Panc1 (cell line): ENCODE measurements at regions not wholly inside any gene's neighbourhood (a gene's known extent, or its start where the extent isn't known, plus 50 kb on each side); places are given as distances from the start of the nearest gene placed in this dataset.

Experiments used
- CTCF ChIP-seq: fragments of 450-650 bp; IDR thresholded peaks from 2 replicates; pipeline ENCODE4 v1.5.1; 2017; ENCODE audit warnings: mild to moderate bottlenecking
- POLR2AphosphoS5 ChIP-seq: IDR thresholded peaks from 2 replicates; pipeline ENCODE4 v1.6.1; 2012; ENCODE audit warnings: mild to moderate bottlenecking, low read depth, low read length, moderate library complexity
- SIN3A ChIP-seq: IDR thresholded peaks from 2 replicates; pipeline ENCODE4 v1.6.1; 2012; ENCODE audit warnings: low read depth, mild to moderate bottlenecking, low read length, moderate library complexity, borderline replicate concordance; ENCODE audit not compliant: insufficient read depth

GRCh38 chr5:117943541-117943940, 1044.8 kb downstream of the DTWD2 start:
- TF ChIP-seq CTCF (no peak), SIN3A (no peak), POLR2AphosphoS5 (no peak)
